Left cardiac atrium (tissue), 4 donors: ENCODE measurements at regions not wholly inside any gene's neighbourhood (a gene's known extent, or its start where the extent isn't known, plus 50 kb on each side); places are given as distances from the start of the nearest gene placed in this dataset.

Experiments used
- ATAC-seq, 2 donors: fragments of 200-7000 bp; cut with Tn5 transposase; one replicate each; pipeline ENCODE4 v1.9.1; 2020; ENCODE audit warnings: mild to moderate bottlenecking in 2 of 2, moderate library complexity in 2 of 2
- DNase-seq: peaks from one replicate; pipeline ENCODE4 v3.0.0-alpha.2; 2020
- intact Hi-C, 2 donors: fragments of 100-400 bp; cut with DNase I; formaldehyde crosslinking; loops; one replicate each; pipeline versions ENCODE4 v1.14.1 to v1.15.1; 2022 to 2023
- donor health status: DM: no; HTN: yes; CAD: no.
- donor health status: DM: no; HTN: yes; CAD: no; lungs with severe emphysema.
- donor health status: DM: yes; HTN: yes; CAD: no.
- donor health status: Dilated cardiomyopathy.

GRCh38 chr4:95985051-95985450 is 145.2 kb downstream of the PDHA2 start:
- DNase-seq (no peak), ATAC-seq (no peak)
- intact Hi-C loops: no loop called here

- ATAC-seq: no peak
- no peak for DNase-seq
- intact Hi-C loops: no loop called here
These were observed 146.1 kb downstream of the PDHA2 start for GRCh38 chr4:95985791-95986550.

- ATAC-seq (no peak), DNase-seq (no peak)
- intact Hi-C loops: no loop called here
These were observed 148.0 kb downstream of the PDHA2 start for GRCh38 chr4:95987851-95988250.

- peak in 1 of 2 donors; percentile 76 for ATAC-seq
- DNase-seq: no peak
These were observed 158.4 kb downstream of the PDHA2 start for GRCh38 chr4:95998311-95998710.

GRCh38 chr4:96003951-96004740 is 164.3 kb downstream of the PDHA2 start:
- DNase-seq: no peak
- intact Hi-C loops: no loop called here
- ATAC-seq: no peak

More at GRCh38 chr4:95998311-95998710, 158.4 kb downstream of the PDHA2 start:
- intact Hi-C loops: no loop called here

- intact Hi-C loops: no loop called here
- DNase-seq (no peak), ATAC-seq (no peak)
These were observed 169.7 kb downstream of the PDHA2 start for GRCh38 chr4:96009427-96010119.

- no peak for DNase-seq
- intact Hi-C loops: no loop called here
- no peak for ATAC-seq
These were observed 172.8 kb downstream of the PDHA2 start for GRCh38 chr4:96012687-96013086.

- ATAC-seq: peak in 1 of 2 donors; percentile 92
- intact Hi-C loops: no loop called here
These were observed 176.9 kb downstream of the PDHA2 start for GRCh38 chr4:96016634-96017299.

GRCh38 chr4:96025011-96025410 is 185.1 kb downstream of the PDHA2 start:
- intact Hi-C loops: no loop called here
- DNase-seq (no peak), ATAC-seq (no peak)

More at GRCh38 chr4:96016634-96017299, 176.9 kb downstream of the PDHA2 start:
- DNase-seq: peak; percentile 24

GRCh38 chr4:96035727-96036126 is 195.8 kb downstream of the PDHA2 start:
- no peak for ATAC-seq
- no peak for DNase-seq
- intact Hi-C loops: no loop called here

GRCh38 chr4:96036781-96037180 is 196.9 kb downstream of the PDHA2 start:
- DNase-seq: no peak
- intact Hi-C loops: no loop called here
- no peak for ATAC-seq

- no peak for DNase-seq
- intact Hi-C loops: no loop called here
- no peak for ATAC-seq
These were observed 197.8 kb downstream of the PDHA2 start for GRCh38 chr4:96037705-96038104.

- no peak for DNase-seq
- intact Hi-C loops: no loop called here
- ATAC-seq: no peak
These were observed 199.3 kb downstream of the PDHA2 start for GRCh38 chr4:96039217-96039616.

- intact Hi-C loops: no loop called here
- no peak for DNase-seq
These were observed 200.0 kb downstream of the PDHA2 start for GRCh38 chr4:96039803-96040436.

GRCh38 chr4:96044971-96045370 is 205.1 kb downstream of the PDHA2 start:
- intact Hi-C loops: no loop called here
- DNase-seq (no peak), ATAC-seq (no peak)

More at GRCh38 chr4:96039803-96040436, 200.0 kb downstream of the PDHA2 start:
- ATAC-seq: no peak

GRCh38 chr4:96052827-96053226 is 212.9 kb downstream of the PDHA2 start:
- ATAC-seq (no peak), DNase-seq (no peak)
- intact Hi-C loops: no loop called here

- intact Hi-C loops: no loop called here
- no peak for DNase-seq
- no peak for ATAC-seq
These were observed 216.5 kb downstream of the PDHA2 start for GRCh38 chr4:96056346-96056934.

- no peak for DNase-seq
- ATAC-seq: no peak
- intact Hi-C loops: no loop called here
These were observed 223.7 kb downstream of the PDHA2 start for GRCh38 chr4:96063639-96064038.

GRCh38 chr4:96073461-96073860 is 233.6 kb downstream of the PDHA2 start:
- DNase-seq (no peak), ATAC-seq (no peak)
- intact Hi-C loops: no loop called here
